Astrocyte (in vitro differentiated cells and primary cell): ENCODE measurements at regions not wholly inside any gene's neighbourhood (a gene's known extent, or its start where the extent isn't known, plus 50 kb on each side); places are given as distances from the start of the nearest gene placed in this dataset.

ENCODE experiments used
- CTCF ChIP-seq: IDR thresholded peaks from 2 replicates; pipeline ENCODE4 v1.5.1; 2011; ENCODE audit warnings: low read depth, mild to moderate bottlenecking, inconsistent platforms, low read length, moderate library complexity; ENCODE audit not compliant: insufficient read depth
- EZH2 ChIP-seq: IDR thresholded peaks from 2 replicates; pipeline ENCODE4 v1.6.1; 2012; ENCODE audit warnings: mild to moderate bottlenecking, low read length, inconsistent platforms; ENCODE audit not compliant: insufficient read depth

DNA sequence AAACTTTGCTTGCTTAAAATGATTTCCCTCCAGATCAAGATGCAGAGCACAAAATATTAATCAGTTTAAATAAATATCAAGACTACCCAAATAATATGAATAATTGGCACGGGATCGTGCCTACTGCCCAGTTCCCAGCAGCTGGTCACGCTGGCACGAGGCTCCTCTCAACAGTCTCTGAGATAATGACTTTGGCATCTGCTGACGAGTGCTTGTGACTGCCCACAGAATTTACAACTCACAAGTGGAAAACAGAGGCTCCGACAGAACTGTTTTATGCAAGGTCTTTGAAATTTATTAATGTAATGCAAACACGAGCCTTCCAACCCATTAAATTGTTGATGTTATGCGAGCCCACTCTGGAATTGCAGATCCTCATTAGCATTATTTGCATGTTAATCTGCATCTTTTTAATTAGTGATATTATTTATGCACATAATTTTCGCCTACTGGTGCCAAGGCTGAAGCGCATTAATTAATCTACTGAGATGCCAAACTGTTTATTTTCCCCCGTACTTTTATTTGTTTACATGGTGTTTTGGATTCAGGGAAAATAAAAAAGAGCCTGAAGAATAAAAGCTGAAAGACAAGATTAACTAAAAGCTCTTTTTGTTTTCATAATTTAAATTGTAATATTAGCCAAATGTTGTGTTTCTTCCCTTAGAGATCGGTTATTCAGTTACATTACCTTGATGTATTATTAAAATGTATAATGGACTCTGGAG, 369.3 kb upstream of the IRX1 start:
- TF ChIP-seq CTCF: no peak
- TF ChIP-seq EZH2: no peak
